Heart right ventricle (tissue), 16 donors: ENCODE measurements at regions not wholly inside any gene's neighbourhood (a gene's known extent, or its start where the extent isn't known, plus 50 kb on each side); places are given as distances from the start of the nearest gene placed in this dataset.

Source experiments
- ATAC-seq, 8 donors: fragments of 200-7000 bp; cut with Tn5 transposase; one replicate each; pipeline ENCODE4 v1.9.1; 2020; ENCODE audit warnings: mild to moderate bottlenecking in 8 of 8, moderate library complexity in 8 of 8, moderate number of reproducible peaks in 1 of 8
- DNase-seq, 2 donors: peaks; one replicate each; pipeline ENCODE4 v3.0.0-alpha.2; 2020
- H3K27ac ChIP-seq, 10 donors: fragments of 200-600 bp; sonication (generic) in 2 of 10; one replicate each; pipeline versions ENCODE4 v1.5.0 to v1.8.0; 2020 to 2022; ENCODE audit warnings: mild to moderate bottlenecking in 3 of 10
- H3K27me3 ChIP-seq, 7 donors: fragments of 200-600 bp; one replicate each; pipeline ENCODE4 v1.8.0; 2021 to 2022; ENCODE audit warnings: mild to moderate bottlenecking in 2 of 7
- H3K36me3 ChIP-seq, 9 donors: fragments of 200-600 bp; sonication (generic) in 1 of 9; one replicate each; pipeline versions ENCODE4 v1.5.0 to v1.8.0; 2020 to 2022; ENCODE audit warnings: mild to moderate bottlenecking in 2 of 9
- H3K4me1 ChIP-seq, 9 donors: fragments of 200-600 bp; sonication (generic) in 1 of 9; one replicate each; pipeline versions ENCODE4 v1.5.0 to v1.8.0; 2020 to 2022; ENCODE audit warnings: mild to moderate bottlenecking in 4 of 9
- H3K4me3 ChIP-seq, 10 donors: fragments of 200-600 bp; sonication (generic) in 2 of 10; one replicate each; pipeline versions ENCODE4 v1.5.0 to v1.8.0; 2020 to 2022; ENCODE audit warnings: mild to moderate bottlenecking in 7 of 10, moderate library complexity in 2 of 10
- H3K9me3 ChIP-seq, 11 donors: fragments of 200-600 bp in 10 of 11; sonication (generic) in 2 of 11; one replicate each; pipeline versions ENCODE4 v1.5.0 to v1.8.0; 2013 to 2022; ENCODE audit warnings: mild to moderate bottlenecking in 2 of 11, control low read depth in 1 of 11, moderate library complexity in 1 of 11
- CTCF ChIP-seq, 9 donors: fragments of 200-600 bp; sonication (generic) in 2 of 9; IDR thresholded peaks; one replicate each; pipeline versions ENCODE4 v1.5.0 to v1.8.0; 2021 to 2022; ENCODE audit warnings: antibody characterized with exemption in 9 of 9, mild to moderate bottlenecking in 5 of 9, moderate library complexity in 1 of 9
- WGBS, 2 donors: extraction: QIAGEN DNeasy Blood & Tissue Kit; methylation state at CpG; one replicate each; pipeline ENCODE4 v1.1.7; 2013; ENCODE audit warnings: inconsistent platforms in 1 of 2; 5-methylcytosine and 5-hydroxymethylcytosine counted together
- intact Hi-C, 10 donors: fragments of 100-400 bp; cut with DNase I; formaldehyde crosslinking; loops; one replicate each; pipeline versions ENCODE4 v1.11.1 to v1.14.2; 2022
- donor health status: Arrhythmogenic right ventricular cardiomyopathy.
- donor health status: ischemic (EF 13 %, LVEDD 7.1; RV severe dilation, severe dysfunction).
- donor health status: healthy with polysubstance abuse.
- donor health status: DM: no; HTN: yes; CAD: no.
- donor health status: DM: no; HTN: no; CAD: no.
- donor health status: ischemic (EF 25% LVEDD 6.9; RV normal size, moderate dysfunction).
- donor health status: ischemic (EF 25% LVEDD 5.7; RV mildly dilated, moderate dysfunction).
- donor health status: healthy.
- donor health status: DM: yes; HTN: yes; CAD: no.
- donor health status: Ischemic cardiomyopathy.
- donor health status: ischemic (EF 35%, LVEDD 5.7; RV mildly dilated, moderate dysfunction).
- donor health status: nonischemic (EF 11% LVEDD 7.7; RV severe dilation, severe dysfunction).
- donor health status: DM: yes; HTN: yes; CAD: no.
- donor health status: PGD.
- donor health status: ischemic (EF 29% LVEDD 5.4; RV normal size, mild dysfunction).
- donor health status: nonischemic (EF 23%, LVEDD 6.1; RV moderate dilation, normal function).

DNA sequence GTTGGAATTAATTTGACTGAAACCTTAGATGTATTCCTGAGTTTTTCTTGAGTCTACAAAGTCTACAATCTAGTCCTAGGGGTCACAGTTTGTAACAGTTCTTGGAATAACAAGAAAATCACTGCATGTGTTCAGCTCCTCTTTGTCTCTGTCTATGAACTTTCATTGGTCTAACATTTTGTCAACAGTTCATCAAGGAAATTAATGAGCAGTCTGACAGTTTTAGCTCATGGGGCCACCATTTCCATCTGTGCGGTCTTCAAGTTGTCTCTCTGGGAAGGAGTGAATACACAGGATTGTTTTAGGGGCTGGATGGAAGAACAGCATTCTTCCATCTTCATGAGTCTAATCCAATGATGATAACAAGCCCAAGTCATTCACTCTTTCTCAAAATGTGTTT, 276.4 kb downstream of the TMEM167A start:
- intact Hi-C loops: no loop called here
- Histone ChIP-seq H3K27ac (no peak overlapping the region), H3K4me1 (no peaks in the 10 kb centered on the region), H3K9me3 (no peaks in the 10 kb centered on the region), H3K27me3 (no peaks in the 10 kb centered on the region), H3K4me3 (no peak overlapping the region), H3K36me3 (no peaks in the 10 kb centered on the region)
- DNase-seq: no peak
- TF ChIP-seq CTCF (IDR thresholded peaks at IDR 0.05): no peak
- WGBS, 2 donors: 94 to 98% methylated on average over 1 of the region's 1 CpG
- no peak for ATAC-seq

GRCh38 chr5:82799361-82800077, 277.7 kb downstream of the TMEM167A start:
- intact Hi-C loops: loop anchor here in 2 of 10 donors (10.0 kb wide), 2 partner anchors 155 to 445 kb away; no protein-coding TSS in a partner anchor
- no peaks in the 10 kb centered on the region for H3K4me1 ChIP-seq
- no peaks in the 10 kb centered on the region for H3K27me3 ChIP-seq
- ATAC-seq (no peak), DNase-seq (no peak)
- no peak for TF ChIP-seq CTCF (IDR thresholded peaks at IDR 0.05)
- no peaks in the 10 kb centered on the region for H3K36me3 ChIP-seq
- H3K9me3 ChIP-seq: no peaks in the 10 kb centered on the region
- WGBS, 2 donors: 71 to 78% methylated on average over 5 of the region's 5 CpGs
- H3K27ac ChIP-seq: no peak overlapping the region
- no peak overlapping the region for H3K4me3 ChIP-seq

GRCh38 chr5:82798676-82799075, 278.5 kb downstream of the TMEM167A start:
- WGBS, 2 donors: 52 to 75% methylated on average over 2 of the region's 2 CpGs
- no peak for DNase-seq
- no peak overlapping the region for H3K27ac ChIP-seq
- H3K36me3 ChIP-seq: no peaks in the 10 kb centered on the region
- TF ChIP-seq CTCF (IDR thresholded peaks at IDR 0.05): no peak
- H3K27me3 ChIP-seq: no peaks in the 10 kb centered on the region
- H3K9me3 ChIP-seq: no peaks in the 10 kb centered on the region
- intact Hi-C loops: loop anchor here in 2 of 10 donors (10.0 kb wide), 2 partner anchors 154 to 444 kb away; no protein-coding TSS in a partner anchor
- no peak for ATAC-seq
- no peaks in the 10 kb centered on the region for H3K4me1 ChIP-seq
- H3K4me3 ChIP-seq: no peak overlapping the region

- H3K4me1 ChIP-seq: no peaks in the 10 kb centered on the region
- H3K27me3 ChIP-seq: no peaks in the 10 kb centered on the region
- no peak overlapping the region for H3K4me3 ChIP-seq
- no peak overlapping the region for H3K27ac ChIP-seq
- peaks cover 0 to 5% (median 0%) of the 10 kb centered on the region in 11 donors for H3K9me3 ChIP-seq
- DNase-seq (no peak), ATAC-seq (no peak)
- TF ChIP-seq CTCF (IDR thresholded peaks at IDR 0.05): no peak
- intact Hi-C loops: loop anchor here in 3 of 10 donors (2.0 to 10.0 kb wide), 3 partner anchors 152 to 448 kb away; no protein-coding TSS in a partner anchor
- WGBS, 2 donors: 65 to 69% methylated on average over 5 of the region's 5 CpGs
- no peaks in the 10 kb centered on the region for H3K36me3 ChIP-seq
Observed at GRCh38 chr5:82796643-82797416, 280.4 kb downstream of the TMEM167A start.
